ENCODE measurements at regions not wholly inside any gene's neighbourhood (a gene's known extent, or its start where the extent isn't known, plus 50 kb on each side); places are given as distances from the start of the nearest gene placed in this dataset.

DNA sequence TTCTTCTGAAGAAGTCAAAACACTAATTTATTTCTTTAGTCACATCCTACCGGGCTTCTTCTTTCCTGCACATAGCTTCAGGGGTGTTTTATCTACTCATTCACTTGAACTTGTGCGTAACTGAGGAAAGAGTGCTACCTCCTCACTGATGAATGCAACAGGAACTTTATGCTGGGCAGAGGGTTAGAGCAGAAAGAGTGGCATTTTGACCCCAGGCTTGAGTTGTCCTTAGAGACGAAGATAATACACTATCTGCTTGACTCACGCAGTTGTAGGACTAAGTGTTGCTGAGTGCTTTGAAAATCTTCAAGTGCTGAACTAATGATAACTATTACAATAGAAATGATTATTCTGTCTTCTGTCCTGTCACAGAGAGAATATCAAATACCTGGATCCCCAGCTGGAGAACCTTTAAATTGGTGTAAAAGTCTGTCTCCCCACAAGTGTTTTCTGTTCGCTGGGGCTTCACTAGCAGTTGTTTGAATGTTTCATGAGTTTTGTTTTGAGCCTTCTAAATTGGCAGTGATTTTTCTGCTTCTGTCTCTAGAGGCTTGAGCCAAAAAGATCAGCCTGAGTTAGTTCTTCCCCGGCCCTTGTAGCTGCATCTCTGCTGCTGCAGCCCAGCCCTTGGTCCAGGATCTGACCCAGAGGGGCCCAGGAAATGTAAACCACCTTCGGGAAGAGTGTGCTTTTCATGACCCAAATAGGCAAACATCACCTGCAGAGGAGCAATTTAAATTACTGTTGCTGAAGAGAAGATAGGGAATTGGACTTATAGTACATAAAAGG is 86.3 kb upstream of the LGALSL start:
- Mint-ChIP-seq H3K4me3 (no peak overlapping the region), H3K9me3 (no peaks in the 10 kb centered on the region), H3K27ac (no peak overlapping the region), H3K27me3 (no peaks in the 10 kb centered on the region), H3K36me3 (ENCODE audit: low read depth) (no peaks in the 10 kb centered on the region), H3K4me1 (ENCODE audit: low read depth) (no peaks in the 10 kb centered on the region)
- intact Hi-C loops (cut with micrococcal nuclease) = no loop called here

DNA sequence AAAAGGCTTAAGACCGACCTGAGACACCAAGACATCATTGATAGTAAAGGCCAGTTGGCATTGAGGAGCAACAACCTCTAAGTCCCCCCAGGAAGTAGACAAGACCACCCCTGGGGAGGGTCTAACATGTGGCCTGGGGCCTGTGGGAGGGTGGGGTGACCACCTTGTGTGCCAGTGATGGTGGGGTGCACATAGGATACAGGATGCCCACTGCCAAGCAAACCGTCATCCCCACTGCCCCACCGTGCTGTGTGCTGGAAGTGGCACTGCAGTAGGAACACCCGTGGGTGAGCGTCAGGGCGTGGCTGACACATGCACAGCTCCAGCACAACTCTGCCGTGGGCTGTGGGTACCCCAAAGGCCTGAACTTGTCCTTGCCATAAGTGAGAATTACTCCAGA is 84.3 kb upstream of the LGALSL start:
- Mint-ChIP-seq H3K27ac (no peak overlapping the region), H3K27me3 (peaks cover 2% of the 10 kb centered on the region), H3K36me3 (ENCODE audit: low read depth) (no peaks in the 10 kb centered on the region), H3K4me3 (no peak overlapping the region), H3K9me3 (no peaks in the 10 kb centered on the region), H3K4me1 (ENCODE audit: low read depth) (no peaks in the 10 kb centered on the region)
- intact Hi-C loops (cut with micrococcal nuclease) = no loop called here

GRCh38 chr2:64371727-64372126 is 82.2 kb upstream of the LGALSL start:
- Mint-ChIP-seq H3K36me3 (ENCODE audit: low read depth) (no peaks in the 10 kb centered on the region), H3K27ac (no peak overlapping the region), H3K4me3 (no peak overlapping the region), H3K4me1 (ENCODE audit: low read depth) (no peaks in the 10 kb centered on the region), H3K9me3 (no peaks in the 10 kb centered on the region), H3K27me3 (peaks cover 4% of the 10 kb centered on the region)
- intact Hi-C loops (cut with micrococcal nuclease) = no loop called here

DNA sequence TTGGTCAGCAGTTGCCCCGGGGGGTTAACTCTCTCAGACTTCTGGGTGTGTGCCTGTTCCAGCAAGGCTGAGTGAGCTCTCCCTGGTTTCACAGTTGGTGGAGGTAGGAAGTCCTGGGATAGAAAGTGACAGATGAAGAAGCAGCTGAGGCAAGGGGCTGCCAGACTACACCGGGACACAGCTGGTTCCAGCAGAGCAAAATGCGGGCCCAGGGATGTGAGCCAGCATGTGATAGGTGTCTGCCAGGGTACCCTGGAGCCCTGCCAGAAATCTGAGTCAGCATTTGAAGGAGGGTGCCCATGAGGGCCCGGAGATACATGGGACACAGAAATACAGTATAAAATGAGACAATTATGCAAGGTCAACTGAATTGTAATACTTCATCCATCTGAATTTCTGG is 79.3 kb upstream of the LGALSL start:
- Mint-ChIP-seq H3K9me3 (no peaks in the 10 kb centered on the region), H3K27me3 (peaks cover 4% of the 10 kb centered on the region), H3K36me3 (ENCODE audit: low read depth) (no peaks in the 10 kb centered on the region), H3K27ac (no peak overlapping the region), H3K4me3 (no peak overlapping the region), H3K4me1 (ENCODE audit: low read depth) (no peaks in the 10 kb centered on the region)
- intact Hi-C loops (cut with micrococcal nuclease) = no loop called here

DNA sequence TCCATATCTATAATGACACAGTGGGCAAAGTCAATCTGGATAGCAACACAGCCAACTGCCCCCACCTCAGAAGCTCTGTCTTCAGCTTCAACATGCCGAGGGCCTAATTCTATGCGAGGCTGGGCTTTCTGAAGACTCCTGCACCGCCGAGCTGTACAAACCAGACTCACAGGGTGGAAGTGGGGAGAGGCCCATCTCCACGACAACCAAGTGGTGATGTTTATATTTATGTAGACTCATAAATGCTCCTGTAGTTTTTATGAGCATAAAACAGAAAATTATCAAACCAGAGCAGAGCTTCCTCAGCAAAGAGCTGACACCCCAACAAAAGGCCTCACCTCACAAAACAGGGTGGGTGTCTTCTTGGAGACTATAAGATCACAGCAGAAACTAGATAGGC is 77.0 kb upstream of the LGALSL start:
- H3K36me3 Mint-ChIP-seq (ENCODE audit: low read depth) = no peaks in the 10 kb centered on the region
- H3K27ac Mint-ChIP-seq = no peak overlapping the region
- intact Hi-C loops (cut with micrococcal nuclease) = no loop called here
- no peak overlapping the region for H3K4me3 Mint-ChIP-seq
- H3K4me1 Mint-ChIP-seq (ENCODE audit: low read depth) = no peaks in the 10 kb centered on the region
- H3K27me3 Mint-ChIP-seq = peaks cover 4% of the 10 kb centered on the region
- no peaks in the 10 kb centered on the region for H3K9me3 Mint-ChIP-seq

DNA sequence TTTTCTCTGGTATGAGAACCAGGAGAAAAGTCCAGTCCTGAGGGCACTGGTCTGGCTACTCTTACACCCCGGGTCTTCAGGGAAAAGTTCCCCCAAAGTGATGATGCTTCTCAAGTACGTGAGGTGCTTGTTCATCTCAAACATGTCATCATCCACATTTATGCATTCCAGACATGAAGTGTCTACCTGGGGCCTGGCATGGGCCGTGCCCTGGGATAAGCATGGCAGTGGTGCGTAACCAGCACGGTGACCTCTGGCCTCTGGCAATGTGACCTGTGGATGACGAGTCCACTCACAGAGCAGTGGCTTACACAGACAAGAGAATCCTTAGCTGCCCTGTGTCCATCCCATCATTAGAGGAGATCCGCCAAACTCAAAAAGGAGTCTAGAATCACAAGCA is 74.8 kb upstream of the LGALSL start:
- intact Hi-C loops (cut with micrococcal nuclease) = no loop called here
- Mint-ChIP-seq H3K27ac (no peak overlapping the region), H3K27me3 (peaks cover 4% of the 10 kb centered on the region), H3K9me3 (no peaks in the 10 kb centered on the region), H3K36me3 (ENCODE audit: low read depth) (no peaks in the 10 kb centered on the region), H3K4me1 (ENCODE audit: low read depth) (peaks cover 13% of the 10 kb centered on the region), H3K4me3 (no peak overlapping the region)

GRCh38 chr2:64380853-64381527 is 73.0 kb upstream of the LGALSL start:
- Mint-ChIP-seq H3K36me3 (ENCODE audit: low read depth) (no peaks in the 10 kb centered on the region), H3K4me1 (ENCODE audit: low read depth) (peaks cover 13% of the 10 kb centered on the region), H3K27ac (no peak overlapping the region), H3K9me3 (no peaks in the 10 kb centered on the region), H3K27me3 (no peaks in the 10 kb centered on the region), H3K4me3 (no peak overlapping the region)
- intact Hi-C loops (cut with micrococcal nuclease) = no loop called here

DNA sequence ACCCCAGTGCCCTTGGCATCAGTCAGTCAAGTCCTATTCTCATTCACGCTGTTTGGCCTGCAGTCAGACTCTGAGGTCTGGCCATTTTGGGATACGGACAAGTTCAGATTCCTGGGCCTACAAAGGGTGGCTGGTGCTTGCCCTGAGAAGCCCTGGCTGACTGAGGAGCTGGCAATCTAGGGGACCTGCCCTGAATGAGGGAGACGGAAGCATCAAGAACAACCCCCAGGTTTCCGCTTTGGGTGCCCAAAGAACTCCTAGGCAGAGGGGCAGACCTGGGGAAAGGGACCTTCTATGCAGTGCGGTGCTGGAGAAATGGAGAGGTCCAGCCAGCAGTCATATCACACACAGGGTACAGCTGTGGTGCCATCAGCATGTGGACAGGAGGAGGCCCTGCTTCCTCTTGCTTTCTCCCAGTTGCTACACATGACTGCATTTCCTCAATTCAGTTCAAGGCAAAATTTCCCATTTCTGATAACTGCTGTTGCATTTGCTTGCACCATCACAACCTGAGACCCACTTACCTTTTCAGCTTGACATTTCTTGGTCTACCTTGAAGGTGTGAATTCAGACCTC is 70.9 kb upstream of the LGALSL start:
- Mint-ChIP-seq H3K36me3 (ENCODE audit: low read depth) (no peaks in the 10 kb centered on the region), H3K4me3 (no peak overlapping the region), H3K4me1 (ENCODE audit: low read depth) (peaks cover 13% of the 10 kb centered on the region), H3K27ac (peak overlapping the region; percentile 39), H3K9me3 (no peaks in the 10 kb centered on the region), H3K27me3 (no peaks in the 10 kb centered on the region)
- intact Hi-C loops (cut with micrococcal nuclease) = no loop called here

DNA sequence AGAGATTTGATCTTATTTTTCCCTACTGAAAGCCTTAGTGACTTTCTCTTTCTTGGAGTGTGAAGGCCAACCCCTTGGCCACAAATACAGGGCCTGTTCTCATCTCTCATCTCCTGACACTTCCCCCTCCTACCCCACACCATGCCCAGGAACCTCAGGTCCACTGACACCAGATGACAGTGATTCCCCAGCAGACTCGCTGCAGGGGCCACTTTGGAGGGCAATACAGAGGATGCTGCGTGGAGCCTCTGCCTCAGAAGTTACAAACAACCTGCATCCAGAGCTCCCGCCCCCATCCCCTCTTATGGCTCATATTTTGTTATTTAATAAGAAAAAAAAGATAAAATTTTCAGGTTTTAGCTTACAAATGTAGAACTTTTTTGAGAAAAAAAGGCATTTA is 70.1 kb upstream of the LGALSL start:
- Mint-ChIP-seq H3K9me3 (no peaks in the 10 kb centered on the region), H3K4me3 (no peak overlapping the region), H3K4me1 (ENCODE audit: low read depth) (peaks cover 13% of the 10 kb centered on the region), H3K36me3 (ENCODE audit: low read depth) (no peaks in the 10 kb centered on the region), H3K27me3 (no peaks in the 10 kb centered on the region), H3K27ac (no peak overlapping the region)
- intact Hi-C loops (cut with micrococcal nuclease) = no loop called here

DNA sequence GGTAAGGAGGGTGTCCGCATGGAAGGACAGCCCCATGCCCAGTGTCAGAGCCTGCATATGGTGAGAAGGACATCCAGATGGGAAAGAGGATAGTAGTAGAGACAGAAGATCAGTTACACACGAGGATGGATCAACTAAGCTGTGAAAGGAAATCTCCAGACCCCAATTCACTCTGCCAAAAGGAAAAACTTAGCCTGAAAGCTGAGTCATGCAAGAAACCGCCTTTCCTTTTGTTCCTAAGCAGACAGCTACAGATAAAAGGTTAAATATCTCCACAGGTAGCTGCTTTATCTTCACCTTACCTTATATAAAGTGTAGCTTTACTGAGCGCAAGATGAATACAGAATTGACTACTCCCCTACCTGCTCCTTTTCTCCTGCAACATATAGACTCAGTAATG is 67.3 kb upstream of the LGALSL start:
- H3K36me3 Mint-ChIP-seq (ENCODE audit: low read depth) = no peaks in the 10 kb centered on the region
- H3K4me3 Mint-ChIP-seq = no peak overlapping the region
- H3K9me3 Mint-ChIP-seq = peaks cover 9% of the 10 kb centered on the region
- H3K4me1 Mint-ChIP-seq (ENCODE audit: low read depth) = peaks cover 15% of the 10 kb centered on the region
- no peaks in the 10 kb centered on the region for H3K27me3 Mint-ChIP-seq
- H3K27ac Mint-ChIP-seq = no peak overlapping the region
- intact Hi-C loops (cut with micrococcal nuclease) = no loop called here

DNA sequence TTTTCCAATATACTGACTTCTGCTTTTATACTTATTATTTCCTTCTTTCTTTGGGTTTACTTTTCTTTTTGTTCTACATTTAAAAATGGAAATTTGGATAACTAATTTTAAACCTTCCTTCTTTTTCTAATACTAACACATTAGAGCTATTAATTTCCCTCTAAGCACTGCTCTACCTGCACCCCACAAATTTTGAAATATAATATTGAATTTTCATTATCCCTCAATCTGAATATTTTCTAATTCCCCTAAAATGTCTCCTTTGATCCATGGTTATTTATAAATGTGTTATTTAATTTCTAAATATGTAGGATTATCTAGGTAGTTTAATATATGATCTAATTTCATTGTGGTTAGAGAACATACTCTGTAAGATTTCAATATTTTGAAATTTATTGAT is 63.4 kb upstream of the LGALSL start:
- H3K4me1 Mint-ChIP-seq (ENCODE audit: low read depth) = peaks cover 6% of the 10 kb centered on the region
- no peaks in the 10 kb centered on the region for H3K36me3 Mint-ChIP-seq (ENCODE audit: low read depth)
- H3K4me3 Mint-ChIP-seq = no peak overlapping the region
- intact Hi-C loops (cut with micrococcal nuclease) = no loop called here
- H3K27me3 Mint-ChIP-seq = no peaks in the 10 kb centered on the region
- peaks cover 9% of the 10 kb centered on the region for H3K9me3 Mint-ChIP-seq
- H3K27ac Mint-ChIP-seq = no peak overlapping the region

DNA sequence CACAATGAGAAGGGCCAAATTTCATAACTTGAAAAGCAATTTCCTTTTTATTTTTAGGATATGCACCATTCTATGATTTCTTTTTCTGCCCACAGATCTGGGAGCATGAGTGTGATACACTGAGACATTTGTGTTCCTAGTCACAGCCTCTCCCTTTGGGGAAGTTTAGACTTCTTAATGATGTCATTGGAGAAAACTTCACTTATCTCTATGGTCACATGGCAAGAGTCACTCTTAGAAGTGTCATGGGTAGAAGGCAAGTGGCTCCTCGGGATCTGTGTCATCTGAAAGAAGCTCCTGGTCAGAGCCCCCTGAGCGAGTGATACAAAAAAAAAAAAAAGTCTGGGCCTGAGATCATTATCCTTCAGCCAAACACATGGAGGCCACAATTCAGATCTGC is 62.5 kb upstream of the LGALSL start:
- Mint-ChIP-seq H3K4me1 (ENCODE audit: low read depth) (peaks cover 6% of the 10 kb centered on the region), H3K27me3 (no peaks in the 10 kb centered on the region), H3K27ac (peak overlapping the region; percentile 59), H3K36me3 (ENCODE audit: low read depth) (no peaks in the 10 kb centered on the region), H3K9me3 (peaks cover 9% of the 10 kb centered on the region), H3K4me3 (no peak overlapping the region)
- intact Hi-C loops (cut with micrococcal nuclease) = no loop called here

- Mint-ChIP-seq H3K4me3 (no peak overlapping the region), H3K27ac (peak overlapping the region; percentile 59), H3K27me3 (no peaks in the 10 kb centered on the region), H3K4me1 (ENCODE audit: low read depth) (peaks cover 6% of the 10 kb centered on the region), H3K36me3 (ENCODE audit: low read depth) (no peaks in the 10 kb centered on the region), H3K9me3 (peaks cover 9% of the 10 kb centered on the region)
- intact Hi-C loops (cut with micrococcal nuclease) = no loop called here
Observed at GRCh38 chr2:64391940-64392339, 62.0 kb upstream of the LGALSL start.

- no peaks in the 10 kb centered on the region for H3K27me3 Mint-ChIP-seq
- H3K4me1 Mint-ChIP-seq (ENCODE audit: low read depth) = peaks cover 6% of the 10 kb centered on the region
- peaks cover 9% of the 10 kb centered on the region for H3K9me3 Mint-ChIP-seq
- H3K4me3 Mint-ChIP-seq = no peak overlapping the region
- intact Hi-C loops (cut with micrococcal nuclease) = no loop called here
- H3K27ac Mint-ChIP-seq = peak overlapping the region; percentile 20
- no peaks in the 10 kb centered on the region for H3K36me3 Mint-ChIP-seq (ENCODE audit: low read depth)
Observed at GRCh38 chr2:64392529-64392928, 61.4 kb upstream of the LGALSL start.
